ENCODE measurements at regions not wholly inside any gene's neighbourhood (a gene's known extent, or its start where the extent isn't known, plus 50 kb on each side); places are given as distances from the start of the nearest gene placed in this dataset.

GRCh38 chr3:177599326-177599725, 402.0 kb upstream of the TBL1XR1 start:
- DNase-seq (ENCODE audit: low spot score): no peak

- DNase-seq (ENCODE audit: low spot score): no peak
Observed at GRCh38 chr3:177599837-177600236, 402.6 kb upstream of the TBL1XR1 start.

GRCh38 chr3:177600411-177600810, 403.1 kb upstream of the TBL1XR1 start:
- no peak for DNase-seq (ENCODE audit: low spot score)

GRCh38 chr3:177601152-177601551, 403.9 kb upstream of the TBL1XR1 start:
- DNase-seq (ENCODE audit: low spot score): no peak

- DNase-seq (ENCODE audit: low spot score): no peak
Observed at GRCh38 chr3:177602601-177603147, 405.4 kb upstream of the TBL1XR1 start.

GRCh38 chr3:177603148-177603603, 405.9 kb upstream of the TBL1XR1 start:
- DNase-seq (ENCODE audit: low spot score): no peak

- peak; percentile 27 for DNase-seq (ENCODE audit: low spot score)
Observed at GRCh38 chr3:177604181-177604580, 406.9 kb upstream of the TBL1XR1 start.

GRCh38 chr3:177606891-177607290, 409.6 kb upstream of the TBL1XR1 start:
- no peak for DNase-seq (ENCODE audit: low spot score)

- DNase-seq (ENCODE audit: low spot score): no peak
Observed at GRCh38 chr3:177607589-177607988, 410.3 kb upstream of the TBL1XR1 start.

- DNase-seq (ENCODE audit: low spot score): no peak
Observed at GRCh38 chr3:177608443-177608842, 411.2 kb upstream of the TBL1XR1 start.

GRCh38 chr3:177609613-177610012, 412.3 kb upstream of the TBL1XR1 start:
- no peak for DNase-seq (ENCODE audit: low spot score)

GRCh38 chr3:177610262-177610661, 413.0 kb upstream of the TBL1XR1 start:
- no peak for DNase-seq (ENCODE audit: low spot score)

GRCh38 chr3:177610686-177611633, 413.7 kb upstream of the TBL1XR1 start:
- DNase-seq (ENCODE audit: low spot score): no peak

GRCh38 chr3:177611752-177612334, 414.6 kb upstream of the TBL1XR1 start:
- DNase-seq (ENCODE audit: low spot score): no peak

GRCh38 chr3:177613901-177614300, 416.6 kb upstream of the TBL1XR1 start:
- DNase-seq (ENCODE audit: low spot score): no peak

- no peak for DNase-seq (ENCODE audit: low spot score)
Observed at GRCh38 chr3:177615015-177615414, 417.7 kb upstream of the TBL1XR1 start.

GRCh38 chr3:177618873-177619733, 421.8 kb upstream of the TBL1XR1 start:
- DNase-seq (ENCODE audit: low spot score): no peak

GRCh38 chr3:177620073-177620472, 422.8 kb upstream of the TBL1XR1 start:
- no peak for DNase-seq (ENCODE audit: low spot score)

- no peak for DNase-seq (ENCODE audit: low spot score)
Observed at GRCh38 chr3:177622520-177622919, 425.2 kb upstream of the TBL1XR1 start.

GRCh38 chr3:177622982-177623617, 425.8 kb upstream of the TBL1XR1 start:
- DNase-seq (ENCODE audit: low spot score): no peak
